ENCODE measurements at regions not wholly inside any gene's neighbourhood (a gene's known extent, or its start where the extent isn't known, plus 50 kb on each side); places are given as distances from the start of the nearest gene placed in this dataset.

GRCh38 chr22:25402501-25403283, 161.8 kb upstream of the GRK3 start (continued):
- TF ChIP-seq ZNF747 (CRISPR knock-in tag; IDR thresholded peaks at IDR 0.05; ENCODE audit: borderline replicate concordance) (0 out of 2 replicates have a peak, but pooled peaks have one; percentile 70), NFRKB (IDR thresholded peaks at IDR 0.05) (no peak), MATR3 (CRISPR knock-in tag; IDR thresholded peaks at IDR 0.05) (no peak), ZNF691 (CRISPR knock-in tag; IDR thresholded peaks at IDR 0.05; ENCODE audit: borderline replicate concordance, low read depth) (peak; percentile 58; the same call in 1 of the 2 replicates), ZNF556 (CRISPR knock-in tag; IDR thresholded peaks at IDR 0.05; ENCODE audit: borderline replicate concordance) (peak; percentile 89; the same call in 1 of the 2 replicates), NRL (CRISPR knock-in tag; IDR thresholded peaks at IDR 0.05; ENCODE audit: borderline replicate concordance) (0 out of 2 replicates have a peak, but pooled peaks have one; percentile 49), CHD4 (IDR thresholded peaks at IDR 0.05; ENCODE audit: borderline replicate concordance, low read length) (peak; percentile 42; the same call in 1 of the 2 replicates), ZNF33A (CRISPR knock-in tag; IDR thresholded peaks at IDR 0.05; ENCODE audit: borderline replicate concordance) (0 out of 2 replicates have a peak, but pooled peaks have one; percentile 2), SPEN (CRISPR knock-in tag; IDR thresholded peaks at IDR 0.05; ENCODE audit: low read depth) (peak; percentile 83), RXRB (CRISPR knock-in tag; IDR thresholded peaks at IDR 0.05; ENCODE audit: borderline replicate concordance) (peak; percentile 94), TSC22D2 (CRISPR knock-in tag; IDR thresholded peaks at IDR 0.05; ENCODE audit: borderline replicate concordance) (no peak), MAFG (CRISPR knock-in tag; IDR thresholded peaks at IDR 0.05) (no peak), ZNF546 (CRISPR knock-in tag; conservative IDR thresholded peaks at IDR 0.05) (no peak), JUN (CRISPR knock-in tag; IDR thresholded peaks at IDR 0.05) (peak; percentile 64; the same call in 1 of the 2 replicates), TP53 (CRISPR knock-in tag; conservative IDR thresholded peaks at IDR 0.05) (no peak), MXD1 (CRISPR knock-in tag; IDR thresholded peaks at IDR 0.05) (peak; percentile 63; the same call in 1 of the 2 replicates), KMT2B (CRISPR knock-in tag; IDR thresholded peaks at IDR 0.05) (0 out of 2 replicates have a peak, but pooled peaks have one; percentile 22), ZNF207 (IDR thresholded peaks at IDR 0.05; ENCODE audit: borderline replicate concordance) (no peak), STAT5B (CRISPR knock-in tag; IDR thresholded peaks at IDR 0.05) (no peak)
- TF ChIP-seq, protein P1, sequence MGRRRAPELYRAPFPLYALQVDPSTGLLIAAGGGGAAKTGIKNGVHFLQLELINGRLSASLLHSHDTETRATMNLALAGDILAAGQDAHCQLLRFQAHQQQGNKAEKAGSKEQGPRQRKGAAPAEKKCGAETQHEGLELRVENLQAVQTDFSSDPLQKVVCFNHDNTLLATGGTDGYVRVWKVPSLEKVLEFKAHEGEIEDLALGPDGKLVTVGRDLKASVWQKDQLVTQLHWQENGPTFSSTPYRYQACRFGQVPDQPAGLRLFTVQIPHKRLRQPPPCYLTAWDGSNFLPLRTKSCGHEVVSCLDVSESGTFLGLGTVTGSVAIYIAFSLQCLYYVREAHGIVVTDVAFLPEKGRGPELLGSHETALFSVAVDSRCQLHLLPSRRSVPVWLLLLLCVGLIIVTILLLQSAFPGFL (CRISPR knock-in tag; IDR thresholded peaks at IDR 0.05): no peak
- TF ChIP-seq, protein P2, sequence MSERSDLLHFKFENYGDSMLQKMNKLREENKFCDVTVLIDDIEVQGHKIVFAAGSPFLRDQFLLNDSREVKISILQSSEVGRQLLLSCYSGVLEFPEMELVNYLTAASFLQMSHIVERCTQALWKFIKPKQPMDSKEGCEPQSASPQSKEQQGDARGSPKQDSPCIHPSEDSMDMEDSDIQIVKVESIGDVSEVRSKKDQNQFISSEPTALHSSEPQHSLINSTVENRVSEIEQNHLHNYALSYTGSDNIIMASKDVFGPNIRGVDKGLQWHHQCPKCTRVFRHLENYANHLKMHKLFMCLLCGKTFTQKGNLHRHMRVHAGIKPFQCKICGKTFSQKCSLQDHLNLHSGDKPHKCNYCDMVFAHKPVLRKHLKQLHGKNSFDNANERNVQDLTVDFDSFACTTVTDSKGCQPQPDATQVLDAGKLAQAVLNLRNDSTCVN (CRISPR knock-in tag; IDR thresholded peaks at IDR 0.05; ENCODE audit: borderline replicate concordance): peak; percentile 90; the same call in 1 of the 2 replicates
- TF ChIP-seq, protein P3, sequence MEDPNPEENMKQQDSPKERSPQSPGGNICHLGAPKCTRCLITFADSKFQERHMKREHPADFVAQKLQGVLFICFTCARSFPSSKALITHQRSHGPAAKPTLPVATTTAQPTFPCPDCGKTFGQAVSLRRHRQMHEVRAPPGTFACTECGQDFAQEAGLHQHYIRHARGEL (CRISPR knock-in tag; IDR thresholded peaks at IDR 0.05): no peak
- TF ChIP-seq, protein P4, sequence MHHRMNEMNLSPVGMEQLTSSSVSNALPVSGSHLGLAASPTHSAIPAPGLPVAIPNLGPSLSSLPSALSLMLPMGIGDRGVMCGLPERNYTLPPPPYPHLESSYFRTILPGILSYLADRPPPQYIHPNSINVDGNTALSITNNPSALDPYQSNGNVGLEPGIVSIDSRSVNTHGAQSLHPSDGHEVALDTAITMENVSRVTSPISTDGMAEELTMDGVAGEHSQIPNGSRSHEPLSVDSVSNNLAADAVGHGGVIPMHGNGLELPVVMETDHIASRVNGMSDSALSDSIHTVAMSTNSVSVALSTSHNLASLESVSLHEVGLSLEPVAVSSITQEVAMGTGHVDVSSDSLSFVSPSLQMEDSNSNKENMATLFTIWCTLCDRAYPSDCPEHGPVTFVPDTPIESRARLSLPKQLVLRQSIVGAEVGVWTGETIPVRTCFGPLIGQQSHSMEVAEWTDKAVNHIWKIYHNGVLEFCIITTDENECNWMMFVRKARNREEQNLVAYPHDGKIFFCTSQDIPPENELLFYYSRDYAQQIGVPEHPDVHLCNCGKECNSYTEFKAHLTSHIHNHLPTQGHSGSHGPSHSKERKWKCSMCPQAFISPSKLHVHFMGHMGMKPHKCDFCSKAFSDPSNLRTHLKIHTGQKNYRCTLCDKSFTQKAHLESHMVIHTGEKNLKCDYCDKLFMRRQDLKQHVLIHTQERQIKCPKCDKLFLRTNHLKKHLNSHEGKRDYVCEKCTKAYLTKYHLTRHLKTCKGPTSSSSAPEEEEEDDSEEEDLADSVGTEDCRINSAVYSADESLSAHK (CRISPR knock-in tag; IDR thresholded peaks at IDR 0.05; ENCODE audit: borderline replicate concordance): no peak

Measured in HepG2 (cell line).